ENCODE measurements at regions not wholly inside any gene's neighbourhood (a gene's known extent, or its start where the extent isn't known, plus 50 kb on each side); places are given as distances from the start of the nearest gene placed in this dataset.

GRCh38 chr11:115928811-115929210 lies 424.6 kb upstream of the CADM1 start:
- Mint-ChIP-seq H3K4me1 (peaks cover 34% of the 10 kb centered on the region), H3K4me3 (no peak overlapping the region)
- H3K79me2 ChIP-seq (ENCODE audit: low read depth) = no peaks in the 10 kb centered on the region

GRCh38 chr11:115927823-115928329 lies 423.7 kb upstream of the CADM1 start:
- H3K36me3 Mint-ChIP-seq = no peaks in the 10 kb centered on the region
- no peak overlapping the region for H3K4me3 Mint-ChIP-seq
- no peak overlapping the region for H3K4me3 ChIP-seq
- H2AFZ ChIP-seq (replicated peaks) = peak overlapping the region; percentile 42
- H3K4me1 Mint-ChIP-seq = peaks cover 36% of the 10 kb centered on the region
- no peak for DNase-seq (ENCODE audit: low spot score)
- no peaks in the 10 kb centered on the region for H3K27me3 ChIP-seq
- no peaks in the 10 kb centered on the region for H3K36me3 ChIP-seq
- no peaks in the 10 kb centered on the region for H4K20me1 ChIP-seq (ENCODE audit: low read depth)
- no peak overlapping the region for H3K9ac ChIP-seq
- peaks cover 10% of the 10 kb centered on the region for H3K27me3 Mint-ChIP-seq (ENCODE audit: insufficient read depth, low read depth)
- H3K4me2 ChIP-seq = no peak overlapping the region
- peaks cover 24% of the 10 kb centered on the region for H3K4me1 ChIP-seq
- no peak overlapping the region for H3K27ac ChIP-seq
- H3K79me2 ChIP-seq (ENCODE audit: low read depth) = no peaks in the 10 kb centered on the region
- no peaks in the 10 kb centered on the region for H3K9me3 Mint-ChIP-seq
- no peak for TF ChIP-seq EZH2 (IDR thresholded peaks at IDR 0.05)
- no peak for TF ChIP-seq CTCF (IDR thresholded peaks at IDR 0.05)
- no peak for TF ChIP-seq EZH2phosphoT487 (IDR thresholded peaks at IDR 0.05)
- no peaks in the 10 kb centered on the region for H3F3A ChIP-seq (ENCODE audit: low read depth)
- no peaks in the 10 kb centered on the region for H3K9me3 ChIP-seq (ENCODE audit: low read depth)
- H3K27ac Mint-ChIP-seq = no peak overlapping the region

More at GRCh38 chr11:115928811-115929210, 424.6 kb upstream of the CADM1 start:
- Histone ChIP-seq H2AFZ (replicated peaks) (no peak overlapping the region), H3K27me3 (no peaks in the 10 kb centered on the region), H3F3A (ENCODE audit: low read depth) (no peaks in the 10 kb centered on the region), H3K36me3 (no peaks in the 10 kb centered on the region), H3K4me2 (no peak overlapping the region), H4K20me1 (ENCODE audit: low read depth) (no peaks in the 10 kb centered on the region), H3K9ac (no peak overlapping the region), H3K27ac (no peak overlapping the region), H3K9me3 (ENCODE audit: low read depth) (no peaks in the 10 kb centered on the region), H3K4me3 (no peak overlapping the region), H3K4me1 (peaks cover 20% of the 10 kb centered on the region)
- no peak for DNase-seq (ENCODE audit: low spot score)
- H3K27ac Mint-ChIP-seq = no peak overlapping the region
- no peaks in the 10 kb centered on the region for H3K9me3 Mint-ChIP-seq
- no peaks in the 10 kb centered on the region for H3K36me3 Mint-ChIP-seq
- H3K27me3 Mint-ChIP-seq (ENCODE audit: insufficient read depth, low read depth) = peaks cover 7% of the 10 kb centered on the region
- TF ChIP-seq CTCF (IDR thresholded peaks at IDR 0.05) (no peak), EZH2phosphoT487 (IDR thresholded peaks at IDR 0.05) (no peak), EZH2 (IDR thresholded peaks at IDR 0.05) (no peak)

- no peak for DNase-seq (ENCODE audit: low spot score)
- no peak overlapping the region for H3K9ac ChIP-seq
- H2AFZ ChIP-seq (replicated peaks) = no peak overlapping the region
- H3K4me1 ChIP-seq = peaks cover 24% of the 10 kb centered on the region
- no peaks in the 10 kb centered on the region for H3K9me3 Mint-ChIP-seq
- no peaks in the 10 kb centered on the region for H3K9me3 ChIP-seq (ENCODE audit: low read depth)
- no peaks in the 10 kb centered on the region for H3F3A ChIP-seq (ENCODE audit: low read depth)
- no peaks in the 10 kb centered on the region for H3K36me3 Mint-ChIP-seq
- H3K36me3 ChIP-seq = no peaks in the 10 kb centered on the region
- H3K4me1 Mint-ChIP-seq = peaks cover 35% of the 10 kb centered on the region
- H3K27ac Mint-ChIP-seq = no peak overlapping the region
- H3K4me3 Mint-ChIP-seq = no peak overlapping the region
- no peaks in the 10 kb centered on the region for H3K27me3 ChIP-seq
- H3K4me3 ChIP-seq = no peak overlapping the region
- TF ChIP-seq EZH2phosphoT487 (IDR thresholded peaks at IDR 0.05) (no peak), CTCF (IDR thresholded peaks at IDR 0.05) (no peak), EZH2 (IDR thresholded peaks at IDR 0.05) (no peak)
- no peaks in the 10 kb centered on the region for H3K79me2 ChIP-seq (ENCODE audit: low read depth)
- peaks cover 12% of the 10 kb centered on the region for H3K27me3 Mint-ChIP-seq (ENCODE audit: insufficient read depth, low read depth)
- no peak overlapping the region for H3K27ac ChIP-seq
- H4K20me1 ChIP-seq (ENCODE audit: low read depth) = no peaks in the 10 kb centered on the region
- H3K4me2 ChIP-seq = no peak overlapping the region
Observed at GRCh38 chr11:115926601-115927000, 422.4 kb upstream of the CADM1 start.
